HFF-Myc (cell line): ENCODE measurements at regions not wholly inside any gene's neighbourhood (a gene's known extent, or its start where the extent isn't known, plus 50 kb on each side); places are given as distances from the start of the nearest gene placed in this dataset.
"Not testable (repeated sequence)": the region's sequence is repeated elsewhere in the genome, so short reads cannot be mapped to it uniquely, and the experiment has no call there.

Experiments
- DNase-seq: peaks from one replicate; pipeline ENCODE4 v3.0.0-alpha.2; 2011; ENCODE audit warnings: low read depth; ENCODE audit errors: extremely low read depth
- H3K4me3 ChIP-seq: replicated peaks from 2 replicates; pipeline ENCODE4 v1.5.1; 2011; ENCODE audit warnings: low read depth, mild to moderate bottlenecking, control low read depth, low read length
- CTCF ChIP-seq: IDR thresholded peaks from 2 replicates; pipeline ENCODE4 v1.5.1; 2012; ENCODE audit warnings: mild to moderate bottlenecking, low read depth, low read length, control low read depth; ENCODE audit errors: missing control alignments

DNA sequence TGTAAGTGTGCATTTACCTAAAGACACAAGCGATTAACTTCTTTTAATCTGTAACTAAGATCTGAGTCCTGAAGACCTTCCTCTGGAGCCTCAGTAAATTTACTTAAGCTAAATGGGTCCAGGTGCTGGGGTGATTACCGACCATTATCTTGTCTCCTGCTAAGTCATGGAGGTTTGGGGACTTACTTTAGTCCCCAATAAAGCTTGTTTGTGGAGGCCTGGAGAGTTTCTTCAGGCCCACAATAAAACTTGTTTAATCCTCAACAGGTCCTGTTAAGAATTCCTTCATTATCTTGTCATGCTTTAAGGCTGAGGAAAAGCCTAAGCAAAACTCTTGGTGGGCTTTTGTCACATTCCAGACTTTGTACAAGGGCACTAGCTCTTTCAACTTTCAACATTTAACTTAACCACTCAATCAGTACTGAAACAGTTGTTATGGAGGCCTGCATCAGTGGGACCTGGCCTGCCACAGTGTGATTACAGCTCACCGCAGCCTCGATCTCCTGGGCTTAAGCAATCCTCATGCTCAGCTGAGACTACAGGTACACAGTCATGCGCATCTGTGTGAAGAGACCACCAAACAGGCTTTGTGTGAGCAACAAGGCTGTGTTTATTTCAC is 84.0 kb downstream of the FMO4 start:
- H3K4me3 ChIP-seq = no peak overlapping the region
- TF ChIP-seq CTCF = no peak
- DNase-seq = no peak

- H3K4me3 ChIP-seq = no peak overlapping the region
- TF ChIP-seq CTCF = no peak
- DNase-seq = no peak
Measured at GRCh38 chr1:171403393-171403792, 81.9 kb upstream of the PRRC2C start.

DNA sequence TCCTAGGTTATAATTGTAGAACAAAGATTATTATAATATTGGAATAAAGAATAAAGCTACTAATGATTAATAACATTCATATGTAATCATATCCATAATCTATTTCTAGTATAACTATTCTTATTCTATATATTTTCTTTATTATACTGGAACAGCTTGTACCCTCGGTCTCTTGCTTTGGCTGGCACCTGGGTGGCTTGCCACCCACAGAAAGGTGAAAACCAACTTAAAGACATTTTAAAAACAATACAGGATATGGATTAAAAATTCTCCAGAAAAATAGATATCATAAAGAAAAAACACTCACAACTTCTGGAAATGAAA is 80.0 kb upstream of the PRRC2C start:
- no peak for DNase-seq
- H3K4me3 ChIP-seq = no peak overlapping the region
- no peak for TF ChIP-seq CTCF

GRCh38 chr1:171413557-171413956 is 71.8 kb upstream of the PRRC2C start:
- H3K4me3 ChIP-seq, DNase-seq: not testable (repeated sequence)

DNA sequence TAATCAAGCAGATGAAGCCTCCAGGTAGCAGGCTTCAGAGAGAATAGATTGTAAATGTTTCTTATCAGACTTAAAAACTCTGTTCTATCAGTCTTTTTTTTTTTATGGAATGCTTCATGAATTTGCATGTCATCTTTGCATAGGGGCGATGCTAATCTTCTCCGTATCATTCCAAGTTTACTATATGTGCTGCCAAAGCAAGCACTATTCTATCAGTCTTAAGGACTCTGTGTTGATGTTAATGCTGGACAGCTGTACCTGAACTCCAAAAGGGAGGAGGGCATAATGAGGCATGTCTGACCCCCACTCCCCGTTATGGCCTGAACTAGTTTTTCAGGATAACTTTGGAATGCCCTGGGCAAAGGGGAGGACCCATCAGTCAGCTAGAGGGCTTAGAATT is 66.8 kb upstream of the PRRC2C start:
- H3K4me3 ChIP-seq = no peak overlapping the region
- DNase-seq = no peak
- TF ChIP-seq CTCF = no peak

GRCh38 chr1:171420810-171421209 is 64.5 kb upstream of the PRRC2C start:
- no peak for DNase-seq
- no peak overlapping the region for H3K4me3 ChIP-seq
- no peak for TF ChIP-seq CTCF

DNA sequence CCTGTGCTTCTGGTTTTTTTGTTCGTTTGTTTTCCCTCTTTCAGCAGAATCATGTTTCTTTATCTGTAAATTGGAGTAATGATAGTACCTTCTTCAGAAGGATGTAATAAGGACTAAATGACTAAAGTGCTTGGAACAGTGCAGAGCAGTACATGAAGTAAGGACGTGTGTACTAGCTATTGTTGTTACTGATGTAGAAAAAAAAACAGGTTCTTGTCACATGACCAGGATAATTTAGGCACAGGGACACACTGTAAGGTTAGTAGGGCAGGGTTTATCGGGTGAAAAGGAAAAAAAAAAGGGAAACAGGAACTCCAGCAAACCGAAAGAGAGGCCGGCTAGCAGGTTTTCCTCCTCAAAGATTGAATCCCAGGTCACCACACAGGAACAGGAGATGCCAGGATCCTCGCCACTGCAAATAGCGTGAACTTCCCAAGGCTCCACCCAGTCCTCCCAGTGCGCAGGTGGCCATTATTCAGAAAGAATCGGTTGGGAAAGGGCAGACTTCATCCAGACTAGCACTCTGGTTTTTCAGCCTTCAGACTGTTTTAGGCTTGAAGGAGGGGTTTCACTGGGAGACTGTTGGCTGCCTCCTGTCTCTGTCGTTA is 63.8 kb upstream of the PRRC2C start:
- H3K4me3 ChIP-seq = no peak overlapping the region
- TF ChIP-seq CTCF = no peak
- DNase-seq = no peak
